ENCODE measurements at regions not wholly inside any gene's neighbourhood (a gene's known extent, or its start where the extent isn't known, plus 50 kb on each side); places are given as distances from the start of the nearest gene placed in this dataset.

DNA sequence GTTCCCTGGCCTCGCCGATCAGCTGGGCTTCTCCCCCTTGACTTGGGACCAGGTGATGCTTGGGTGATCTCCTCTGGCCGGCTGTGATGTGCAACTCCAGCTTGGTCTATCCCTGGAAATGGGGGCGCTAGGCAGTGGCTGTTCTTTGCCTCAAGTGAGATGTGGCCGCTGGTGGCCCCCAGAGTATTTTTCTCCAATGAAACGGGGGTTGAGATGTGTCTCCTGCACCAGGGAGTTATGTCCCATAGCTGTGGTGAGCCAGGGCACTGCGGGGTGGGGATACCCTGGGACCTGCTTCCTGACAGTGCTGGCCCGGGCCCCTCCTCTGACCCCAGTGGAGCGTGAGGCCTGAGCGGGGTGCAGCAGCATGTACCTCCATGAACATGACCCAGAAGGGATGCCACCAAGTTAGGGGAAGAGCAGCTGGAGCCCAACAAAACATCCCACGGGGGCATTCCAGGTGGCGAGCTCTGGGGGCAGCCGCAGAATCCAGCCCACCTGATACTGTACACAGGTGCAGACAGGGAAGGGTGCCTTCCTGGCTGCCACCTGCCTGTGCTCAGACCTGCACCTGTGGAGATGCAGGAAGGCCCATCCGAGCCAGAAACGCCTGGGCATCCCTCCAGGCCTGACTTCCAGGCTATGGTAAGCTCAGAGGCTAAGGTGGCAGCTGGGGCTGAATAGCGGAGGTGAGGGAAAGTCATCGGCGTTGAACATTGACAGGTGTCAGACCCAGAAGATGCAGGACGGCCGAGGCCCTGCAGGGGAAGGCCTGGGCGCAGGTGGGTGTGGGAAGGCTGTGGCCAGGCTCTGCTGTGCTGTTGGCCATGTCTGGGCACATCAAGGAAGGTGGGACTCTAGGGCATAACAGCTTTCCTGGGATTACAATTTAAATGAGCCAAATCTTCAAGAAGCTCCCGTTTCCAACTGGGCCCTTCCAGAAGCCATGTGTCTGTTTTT lies 97.3 kb downstream of the CTTN start:
- TF ChIP-seq REST (IDR thresholded peaks at IDR 0.05; ENCODE audit: borderline replicate concordance) (no peak), REST (CRISPR knock-in tag; IDR thresholded peaks at IDR 0.05; ENCODE audit: low read depth) (no peak), TCF7 (IDR thresholded peaks at IDR 0.05; ENCODE audit: borderline replicate concordance) (no peak), HNRNPH1 (optimal IDR thresholded peaks at IDR 0.05; ENCODE audit: low read depth, low read length) (no peak), MAZ (CRISPR knock-in tag; conservative IDR thresholded peaks at IDR 0.05 in 1 of 2, IDR thresholded peaks at IDR 0.05 in 1 of 2) (no peak)

All from K562 (cell line).